CD14-positive monocyte (primary cell): ENCODE measurements at regions not wholly inside any gene's neighbourhood (a gene's known extent, or its start where the extent isn't known, plus 50 kb on each side); places are given as distances from the start of the nearest gene placed in this dataset.

ENCODE experiments used
- DNase-seq, 3 donors: peaks; one replicate each; pipeline ENCODE4 v3.0.0-alpha.2; 2011 to 2022
- H2AFZ ChIP-seq: 2 replicates; pipeline ENCODE4 v1.6.0; 2012; ENCODE audit warnings: mild to moderate bottlenecking, low read depth, low read length, inconsistent platforms; ENCODE audit not compliant: insufficient read depth, poor library complexity, severe bottlenecking
- H3K27ac ChIP-seq, 2 donors: 1 replicate in 1 of 2; 2 replicates in 1 of 2; pipeline ENCODE4 v1.5.1; 2012 to 2013; ENCODE audit warnings: low read length in 2 of 2, control low read depth in 1 of 2, inconsistent platforms in 1 of 2, low read depth in 1 of 2, mild to moderate bottlenecking in 1 of 2
- H3K27me3 ChIP-seq, 2 donors: one replicate each; pipeline versions ENCODE4 v1.6.0 to v1.6.1; 2011 to 2013; ENCODE audit warnings: low read length in 2 of 2; ENCODE audit not compliant: control insufficient read depth in 2 of 2, insufficient read depth in 2 of 2
- H3K36me3 ChIP-seq, 2 donors: replicated peaks in 1 of 2; 1 replicate in 1 of 2; 2 replicates in 1 of 2; pipeline versions ENCODE4 v1.5.1 to v1.6.1; 2012 to 2013; ENCODE audit warnings: low read length in 2 of 2, control low read depth in 1 of 2, inconsistent platforms in 1 of 2, mild to moderate bottlenecking in 1 of 2; ENCODE audit not compliant: insufficient read depth in 2 of 2, control insufficient read depth in 1 of 2
- H3K4me1 ChIP-seq, 2 donors: 1 replicate in 1 of 2; 2 replicates in 1 of 2; pipeline versions ENCODE4 v1.5.1 to v1.6.1; 2012 to 2013; ENCODE audit warnings: low read length in 2 of 2, control low read depth in 1 of 2, inconsistent platforms in 1 of 2, mild to moderate bottlenecking in 1 of 2, moderate library complexity in 1 of 2; ENCODE audit not compliant: insufficient read depth in 2 of 2, control insufficient read depth in 1 of 2
- H3K4me2 ChIP-seq: replicated peaks from 2 replicates; pipeline ENCODE3; 2012; ENCODE audit warnings: low read length, moderate library complexity, mild to moderate bottlenecking; ENCODE audit not compliant: poor library complexity, severe bottlenecking; ENCODE audit errors: extremely low read depth
- H3K4me3 ChIP-seq, 3 experiments: fragments of 200-600 bp in 1 of 3; sonication (generic) in 1 of 3; replicated peaks in 1 of 3; 1 replicate in 2 of 3; 2 replicates in 1 of 3; pipeline ENCODE4 v1.5.1; 2011 to 2013; ENCODE audit warnings: low read length in 3 of 3, mild to moderate bottlenecking in 3 of 3, control low read depth in 2 of 3, low read depth in 2 of 3, inconsistent platforms in 1 of 3, moderate library complexity in 1 of 3
- H3K79me2 ChIP-seq: 2 replicates; pipeline ENCODE4 v1.6.0; 2012; ENCODE audit warnings: mild to moderate bottlenecking, control low read depth, inconsistent platforms, low read length, moderate library complexity; ENCODE audit not compliant: insufficient read depth
- H3K9ac ChIP-seq: 2 replicates; pipeline ENCODE4 v1.6.0; 2017; ENCODE audit warnings: low read length, mild to moderate bottlenecking; ENCODE audit not compliant: insufficient read depth, poor library complexity, severe bottlenecking
- H3K9me3 ChIP-seq, 2 donors: replicated peaks in 1 of 2; 1 replicate in 1 of 2; 2 replicates in 1 of 2; pipeline versions ENCODE4 v1.5.1 to v1.6.1; 2012 to 2013; ENCODE audit warnings: low read length in 2 of 2, control low read depth in 1 of 2; ENCODE audit not compliant: control insufficient read depth in 1 of 2, insufficient read depth in 1 of 2
- H4K20me1 ChIP-seq: 2 replicates; pipeline ENCODE4 v1.6.0; 2012; ENCODE audit warnings: mild to moderate bottlenecking, low read length, control low read depth, moderate library complexity; ENCODE audit not compliant: insufficient read depth
- H3K27ac Mint-ChIP-seq, 7 donors: one replicate each; pipeline ENCODE4 v1.8.0; 2020; ENCODE audit warnings: mild to moderate bottlenecking in 7 of 7, mixed read lengths in 7 of 7, moderate library complexity in 6 of 7, inconsistent platforms in 2 of 7
- H3K27me3 Mint-ChIP-seq, 3 donors: one replicate each; pipeline ENCODE4 v1.8.0; 2021 to 2022; ENCODE audit warnings: low read depth in 3 of 3, mild to moderate bottlenecking in 3 of 3, mixed read lengths in 3 of 3, moderate library complexity in 3 of 3, inconsistent platforms in 1 of 3
- H3K36me3 Mint-ChIP-seq, 2 donors: one replicate each; pipeline ENCODE4 v1.8.0; 2020; ENCODE audit warnings: mixed read lengths in 2 of 2, inconsistent platforms in 1 of 2, mild to moderate bottlenecking in 1 of 2
- H3K4me1 Mint-ChIP-seq: one replicate; pipeline ENCODE4 v1.8.0; 2020; ENCODE audit warnings: mild to moderate bottlenecking, mixed read lengths
- H3K4me3 Mint-ChIP-seq, 2 donors: one replicate each; pipeline ENCODE4 v1.8.0; 2020; ENCODE audit warnings: mild to moderate bottlenecking in 2 of 2, mixed read lengths in 2 of 2, moderate library complexity in 1 of 2
- H3K9me3 Mint-ChIP-seq, 7 donors: one replicate each; pipeline ENCODE4 v1.8.0; 2020 to 2022; ENCODE audit warnings: mixed read lengths in 7 of 7, mild to moderate bottlenecking in 6 of 7, moderate library complexity in 6 of 7, inconsistent platforms in 2 of 7
- CTCF ChIP-seq: fragments of 200-600 bp; IDR thresholded peaks from one replicate; pipeline ENCODE4 v1.8.0; 2022; ENCODE audit warnings: antibody characterized with exemption, mild to moderate bottlenecking
- WGBS: methylation state at CpG from one replicate; pipeline ENCODE4 v1.1.5; 2013; ENCODE audit warnings: missing lambda C conversion rate; ENCODE audit not compliant: insufficient coverage; 5-methylcytosine and 5-hydroxymethylcytosine counted together
- intact Hi-C, 2 donors: fragments of 100-400 bp; cut with micrococcal nuclease; formaldehyde crosslinking; loops; one replicate each; pipeline versions ENCODE4 v1.15.0 to v1.15.1; 2023

GRCh38 chr6:100228834-100229441 is 234.9 kb upstream of the MCHR2 start:
- Histone ChIP-seq H3K27me3 (peaks cover 20 to 23% of the 10 kb centered on the region in 2 donors), H2AFZ (peak overlapping the region; percentile 64), H3K4me1 (peaks cover 0 to 5% of the 10 kb centered on the region in 2 donors), H3K4me2 (peak overlapping the region; percentile 67), H3K79me2 (no peaks in the 10 kb centered on the region), H4K20me1 (no peaks in the 10 kb centered on the region), H3K9ac (no peak overlapping the region), H3K9me3 (no peaks in the 10 kb centered on the region), H3K36me3 (no peaks in the 10 kb centered on the region), H3K27ac (no peak overlapping the region), H3K4me3 (peak overlapping the region in 2 of 3 experiments; percentile 49 to 56)
- Mint-ChIP-seq H3K36me3 (peaks cover 0 to 1% of the 10 kb centered on the region in 2 donors), H3K4me3 (peak overlapping the region; percentile 62 to 86), H3K27me3 (peaks cover 19 to 22% (median 21%) of the 10 kb centered on the region in 3 donors), H3K4me1 (peaks cover 8% of the 10 kb centered on the region), H3K9me3 (peaks cover 0 to 2% (median 0%) of the 10 kb centered on the region in 7 donors), H3K27ac (no peak overlapping the region)
- 0% methylated on average over 28 of the region's 30 CpGs for WGBS
- intact Hi-C loops: no loop called here
- DNase-seq: peak in 2 of 3 donors; percentile 3 to 11
- no peak for TF ChIP-seq CTCF

GRCh38 chr6:100228437-100228833 is 234.4 kb upstream of the MCHR2 start:
- H3K27me3 Mint-ChIP-seq: peaks cover 19 to 22% (median 21%) of the 10 kb centered on the region in 3 donors

More at GRCh38 chr6:100228437-100228833, 234.4 kb upstream of the MCHR2 start:
- TF ChIP-seq CTCF: no peak
- Histone ChIP-seq H3K27ac (no peak overlapping the region), H3K9me3 (no peaks in the 10 kb centered on the region), H3K4me2 (peak overlapping the region; percentile 67), H3K4me1 (peaks cover 0 to 5% of the 10 kb centered on the region in 2 donors), H3K36me3 (no peaks in the 10 kb centered on the region), H2AFZ (peak overlapping the region; percentile 64), H3K27me3 (peaks cover 20 to 23% of the 10 kb centered on the region in 2 donors), H3K4me3 (peak overlapping the region in 2 of 3 experiments; percentile 49 to 56), H3K9ac (no peak overlapping the region), H4K20me1 (no peaks in the 10 kb centered on the region), H3K79me2 (no peaks in the 10 kb centered on the region)
- Mint-ChIP-seq H3K9me3 (peaks cover 0 to 2% (median 0%) of the 10 kb centered on the region in 7 donors), H3K4me3 (peak overlapping the region in 1 of 2 donors; percentile 84), H3K36me3 (peaks cover 0 to 1% of the 10 kb centered on the region in 2 donors), H3K4me1 (peaks cover 8% of the 10 kb centered on the region), H3K27ac (no peak overlapping the region)
- no peak for DNase-seq
- no CpG with 5 or more reads among the region's 8 CpGs for WGBS
- intact Hi-C loops: no loop called here
